Psoas muscle (tissue), 7 donors: ENCODE measurements at regions not wholly inside any gene's neighbourhood (a gene's known extent, or its start where the extent isn't known, plus 50 kb on each side); places are given as distances from the start of the nearest gene placed in this dataset.

ENCODE experiments used
- ATAC-seq, 4 donors: fragments of 200-7000 bp; cut with Tn5 transposase; one replicate each; pipeline ENCODE4 v1.9.1; 2020; ENCODE audit warnings: moderate library complexity in 3 of 4, mild to moderate bottlenecking in 2 of 4
- DNase-seq, 2 donors: peaks; one replicate each; pipeline ENCODE4 v3.0.0-alpha.2; 2020
- H3K27ac ChIP-seq: fragments of 200-600 bp; one replicate; pipeline ENCODE4 v1.8.0; 2022
- H3K27me3 ChIP-seq, 3 donors: fragments of 200-600 bp in 1 of 3; one replicate each; pipeline versions ENCODE4 v1.6.1 to v1.8.0; 2013 to 2022; ENCODE audit warnings: low read length in 2 of 3, mild to moderate bottlenecking in 2 of 3, moderate library complexity in 1 of 3; ENCODE audit not compliant: insufficient read depth in 3 of 3
- H3K36me3 ChIP-seq, 2 donors: fragments of 200-600 bp in 1 of 2; one replicate each; pipeline versions ENCODE4 v1.6.1 to v1.8.0; 2013 to 2022; ENCODE audit warnings: low read depth in 1 of 2, mild to moderate bottlenecking in 1 of 2, moderate library complexity in 1 of 2; ENCODE audit not compliant: insufficient read depth in 1 of 2
- H3K4me1 ChIP-seq: fragments of 200-600 bp; one replicate; pipeline ENCODE4 v1.8.0; 2022
- H3K4me3 ChIP-seq: fragments of 200-600 bp; one replicate; pipeline ENCODE4 v1.8.0; 2022; ENCODE audit warnings: mild to moderate bottlenecking
- H3K9me3 ChIP-seq: fragments of 200-600 bp; one replicate; pipeline ENCODE4 v1.8.0; 2022
- WGBS, 3 donors: extraction: QIAGEN DNeasy Blood & Tissue Kit; methylation state at CpG; one replicate each; pipeline versions ENCODE4 v1.1.6 to v1.1.7; 2013; 5-methylcytosine and 5-hydroxymethylcytosine counted together
- intact Hi-C, 2 donors: fragments of 100-400 bp; cut with DNase I; formaldehyde crosslinking; loops; one replicate each; pipeline versions ENCODE4 v1.11.0 to v1.14.2; 2022
- TF ChIP-seq, protein P1 (sequence below): fragments of 200-600 bp; IDR thresholded peaks from one replicate; pipeline ENCODE4 v1.8.0; 2022; ENCODE audit warnings: antibody characterized with exemption
- donor health status: healthy with polysubstance abuse.
- donor health status: DM: no; HTN: no; CAD: no; lungs with moderate emphysema.
- donor health status: Bipolar disorder and iron deficiency.
- donor health status: healthy.
- donor health status: DM: yes; HTN: yes; CAD: no.
- donor health status: DM: no; HTN: no; CAD: no.
- donor health status: DM: yes; HTN: yes; CAD: no.

DNA sequence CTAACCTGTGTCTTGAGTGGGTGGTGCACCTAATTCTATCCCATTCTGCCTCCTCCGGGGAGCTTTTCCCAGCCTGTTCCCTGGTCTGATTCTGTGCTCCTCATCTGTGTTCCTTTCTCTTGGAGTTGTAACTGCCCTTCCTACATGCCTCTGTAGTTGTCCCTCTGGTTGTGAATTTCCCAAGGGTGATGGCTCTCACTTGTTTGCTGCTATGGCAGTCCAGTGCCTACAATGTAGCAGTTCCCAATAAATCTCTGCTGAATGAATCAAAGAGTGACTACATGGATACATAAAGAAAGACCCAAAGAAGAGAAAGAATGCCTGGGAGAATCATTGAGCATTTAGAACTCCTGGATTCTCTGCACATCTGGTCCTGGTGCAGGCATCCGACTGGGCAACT lies 141.6 kb downstream of the HS3ST1 start:
- no peaks in the 10 kb centered on the region for H3K4me1 ChIP-seq
- WGBS, 3 donors, result 87 to 91% (median 88%) methylated on average over 2 of the region's 2 CpGs
- ATAC-seq (no peak), DNase-seq (no peak)
- H3K9me3 ChIP-seq, result no peaks in the 10 kb centered on the region
- TF ChIP-seq, protein P1, sequence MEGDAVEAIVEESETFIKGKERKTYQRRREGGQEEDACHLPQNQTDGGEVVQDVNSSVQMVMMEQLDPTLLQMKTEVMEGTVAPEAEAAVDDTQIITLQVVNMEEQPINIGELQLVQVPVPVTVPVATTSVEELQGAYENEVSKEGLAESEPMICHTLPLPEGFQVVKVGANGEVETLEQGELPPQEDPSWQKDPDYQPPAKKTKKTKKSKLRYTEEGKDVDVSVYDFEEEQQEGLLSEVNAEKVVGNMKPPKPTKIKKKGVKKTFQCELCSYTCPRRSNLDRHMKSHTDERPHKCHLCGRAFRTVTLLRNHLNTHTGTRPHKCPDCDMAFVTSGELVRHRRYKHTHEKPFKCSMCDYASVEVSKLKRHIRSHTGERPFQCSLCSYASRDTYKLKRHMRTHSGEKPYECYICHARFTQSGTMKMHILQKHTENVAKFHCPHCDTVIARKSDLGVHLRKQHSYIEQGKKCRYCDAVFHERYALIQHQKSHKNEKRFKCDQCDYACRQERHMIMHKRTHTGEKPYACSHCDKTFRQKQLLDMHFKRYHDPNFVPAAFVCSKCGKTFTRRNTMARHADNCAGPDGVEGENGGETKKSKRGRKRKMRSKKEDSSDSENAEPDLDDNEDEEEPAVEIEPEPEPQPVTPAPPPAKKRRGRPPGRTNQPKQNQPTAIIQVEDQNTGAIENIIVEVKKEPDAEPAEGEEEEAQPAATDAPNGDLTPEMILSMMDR, result no peak
- H3K4me3 ChIP-seq, result no peak overlapping the region
- H3K27me3 ChIP-seq, result no peaks in the 10 kb centered on the region
- intact Hi-C loops, result no loop called here
- H3K36me3 ChIP-seq, result no peaks in the 10 kb centered on the region
- H3K27ac ChIP-seq, result no peak overlapping the region

DNA sequence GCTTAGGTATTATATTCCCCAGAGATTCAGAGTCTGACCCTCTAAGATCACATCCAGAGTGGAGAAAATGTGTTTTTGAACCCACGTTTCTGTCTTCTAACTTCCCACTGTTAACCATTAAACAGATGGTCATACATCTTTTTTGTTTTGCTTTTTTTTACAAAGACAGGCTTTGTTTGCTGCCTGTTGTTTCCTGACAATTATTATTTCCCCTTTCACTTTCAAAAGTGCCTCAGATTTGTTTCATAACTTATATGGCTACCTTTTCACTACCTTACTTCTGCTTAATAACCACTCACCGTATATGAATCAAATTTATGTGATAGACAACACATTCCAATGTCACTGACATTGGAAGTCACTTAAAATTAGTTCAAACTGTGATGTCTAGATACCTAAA lies 142.2 kb downstream of the HS3ST1 start:
- ATAC-seq (no peak), DNase-seq (no peak)
- no peaks in the 10 kb centered on the region for H3K9me3 ChIP-seq
- no peaks in the 10 kb centered on the region for H3K36me3 ChIP-seq
- H3K4me3 ChIP-seq, result no peak overlapping the region
- 37 to 45% (median 41%) methylated on average over 2 of the region's 2 CpGs for WGBS, 3 donors
- no peak overlapping the region for H3K27ac ChIP-seq
- TF ChIP-seq, protein P1, result no peak
- intact Hi-C loops, result no loop called here
- no peaks in the 10 kb centered on the region for H3K4me1 ChIP-seq
- H3K27me3 ChIP-seq, result no peaks in the 10 kb centered on the region

GRCh38 chr4:11281720-11282119 lies 147.0 kb downstream of the HS3ST1 start:
- no peak for ATAC-seq
- Histone ChIP-seq H3K27me3 (no peaks in the 10 kb centered on the region), H3K4me3 (no peak overlapping the region), H3K27ac (no peak overlapping the region), H3K4me1 (no peaks in the 10 kb centered on the region), H3K9me3 (no peaks in the 10 kb centered on the region), H3K36me3 (no peaks in the 10 kb centered on the region)
- no peak for DNase-seq
- TF ChIP-seq, protein P1, result no peak
- intact Hi-C loops, result no loop called here
- 54 to 64% (median 56%) methylated on average over 1 of the region's 1 CpG for WGBS, 3 donors

GRCh38 chr4:11271263-11271662 lies 157.4 kb downstream of the HS3ST1 start:
- Histone ChIP-seq H3K9me3 (no peaks in the 10 kb centered on the region), H3K36me3 (no peaks in the 10 kb centered on the region), H3K4me1 (no peaks in the 10 kb centered on the region), H3K4me3 (no peak overlapping the region), H3K27ac (no peak overlapping the region), H3K27me3 (no peaks in the 10 kb centered on the region)
- TF ChIP-seq, protein P1, result no peak
- no peak for DNase-seq
- ATAC-seq, result no peak
- WGBS, 3 donors, result 75 to 84% (median 84%) methylated on average over 4 of the region's 4 CpGs
- intact Hi-C loops, result no loop called here

DNA sequence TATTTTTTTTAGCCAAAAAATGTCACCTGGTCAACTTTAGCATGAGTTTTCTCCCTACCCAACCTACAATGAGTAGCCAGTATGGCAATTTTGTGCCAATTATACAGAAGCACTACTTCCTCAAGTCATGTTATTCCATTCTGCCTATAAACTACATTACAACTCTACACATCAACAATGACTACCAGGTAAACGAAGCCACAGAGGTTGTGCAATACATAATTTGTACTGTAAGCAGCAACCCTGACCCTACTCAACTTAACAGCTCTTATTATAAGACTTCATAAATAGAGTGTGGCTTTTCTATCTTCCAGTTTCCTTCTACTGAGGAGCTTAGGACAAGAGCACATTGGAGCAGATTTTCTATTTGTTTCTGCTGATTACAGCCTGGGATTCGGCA lies 160.5 kb downstream of the HS3ST1 start:
- Histone ChIP-seq H3K27ac (no peak overlapping the region), H3K27me3 (no peaks in the 10 kb centered on the region), H3K4me1 (no peaks in the 10 kb centered on the region), H3K9me3 (no peaks in the 10 kb centered on the region), H3K36me3 (no peaks in the 10 kb centered on the region), H3K4me3 (no peak overlapping the region)
- intact Hi-C loops, result no loop called here
- DNase-seq (no peak), ATAC-seq (no peak)
- 63 to 72% (median 64%) methylated on average over 2 of the region's 2 CpGs for WGBS, 3 donors
- TF ChIP-seq, protein P1, result no peak
